ENCODE measurements at regions not wholly inside any gene's neighbourhood (a gene's known extent, or its start where the extent isn't known, plus 50 kb on each side); places are given as distances from the start of the nearest gene placed in this dataset.

GRCh38 chrX:64853424-64853823 is 122.8 kb downstream of the ZC4H2 start:
- no peaks in the 10 kb centered on the region for H3K36me3 Mint-ChIP-seq (ENCODE audit: insufficient read depth)
- H3K4me1 Mint-ChIP-seq (ENCODE audit: low read depth): no peaks in the 10 kb centered on the region
- H3K4me3 Mint-ChIP-seq (ENCODE audit: low read depth): no peak overlapping the region
- H3K9me3 Mint-ChIP-seq (ENCODE audit: low read depth): peaks cover 37% of the 10 kb centered on the region
- TF ChIP-seq CTCF (IDR thresholded peaks at IDR 0.05; ENCODE audit: unreplicated experiment): no peak
- no peak overlapping the region for H3K27ac Mint-ChIP-seq
- no peak for DNase-seq (ENCODE audit: low spot score, unreplicated experiment)
- H3K27me3 Mint-ChIP-seq: no peaks in the 10 kb centered on the region

GRCh38 chrX:64850371-64851082 is 125.7 kb downstream of the ZC4H2 start:
- H3K4me3 Mint-ChIP-seq (ENCODE audit: low read depth): no peak overlapping the region
- no peak overlapping the region for H3K27ac Mint-ChIP-seq
- H3K36me3 Mint-ChIP-seq (ENCODE audit: insufficient read depth): no peaks in the 10 kb centered on the region
- H3K4me1 Mint-ChIP-seq (ENCODE audit: low read depth): no peaks in the 10 kb centered on the region
- no peaks in the 10 kb centered on the region for H3K27me3 Mint-ChIP-seq
- DNase-seq (ENCODE audit: low spot score, unreplicated experiment): no peak
- no peak for TF ChIP-seq CTCF (IDR thresholded peaks at IDR 0.05; ENCODE audit: unreplicated experiment)
- H3K9me3 Mint-ChIP-seq (ENCODE audit: low read depth): peaks cover 32% of the 10 kb centered on the region

GRCh38 chrX:64843224-64843623 is 133.0 kb downstream of the ZC4H2 start:
- Mint-ChIP-seq H3K27me3 (no peaks in the 10 kb centered on the region), H3K4me3 (ENCODE audit: low read depth) (no peak overlapping the region), H3K4me1 (ENCODE audit: low read depth) (no peaks in the 10 kb centered on the region), H3K27ac (no peak overlapping the region), H3K9me3 (ENCODE audit: low read depth) (peaks cover 46% of the 10 kb centered on the region), H3K36me3 (ENCODE audit: insufficient read depth) (no peaks in the 10 kb centered on the region)
- no peak for TF ChIP-seq CTCF (IDR thresholded peaks at IDR 0.05; ENCODE audit: unreplicated experiment)
- DNase-seq (ENCODE audit: low spot score, unreplicated experiment): no peak

- Mint-ChIP-seq H3K27ac (no peak overlapping the region), H3K27me3 (no peaks in the 10 kb centered on the region), H3K9me3 (ENCODE audit: low read depth) (peaks cover 46% of the 10 kb centered on the region), H3K4me3 (ENCODE audit: low read depth) (no peak overlapping the region), H3K36me3 (ENCODE audit: insufficient read depth) (no peaks in the 10 kb centered on the region), H3K4me1 (ENCODE audit: low read depth) (no peaks in the 10 kb centered on the region)
- TF ChIP-seq CTCF (IDR thresholded peaks at IDR 0.05; ENCODE audit: unreplicated experiment): no peak
- no peak for DNase-seq (ENCODE audit: low spot score, unreplicated experiment)
Measured at GRCh38 chrX:64842492-64842891, 133.8 kb downstream of the ZC4H2 start.

- no peaks in the 10 kb centered on the region for H3K4me1 Mint-ChIP-seq (ENCODE audit: low read depth)
- H3K27me3 Mint-ChIP-seq: no peaks in the 10 kb centered on the region
- no peak for DNase-seq (ENCODE audit: low spot score, unreplicated experiment)
- no peak for TF ChIP-seq CTCF (IDR thresholded peaks at IDR 0.05; ENCODE audit: unreplicated experiment)
- H3K4me3 Mint-ChIP-seq (ENCODE audit: low read depth): no peak overlapping the region
- H3K36me3 Mint-ChIP-seq (ENCODE audit: insufficient read depth): no peaks in the 10 kb centered on the region
- H3K9me3 Mint-ChIP-seq (ENCODE audit: low read depth): peaks cover 35% of the 10 kb centered on the region
- no peak overlapping the region for H3K27ac Mint-ChIP-seq
Measured at GRCh38 chrX:64805683-64806082, 170.6 kb downstream of the ZC4H2 start.

All from progenitor cell of endocrine pancreas (in vitro differentiated cells).